ENCODE measurements at regions not wholly inside any gene's neighbourhood (a gene's known extent, or its start where the extent isn't known, plus 50 kb on each side); places are given as distances from the start of the nearest gene placed in this dataset.

DNA sequence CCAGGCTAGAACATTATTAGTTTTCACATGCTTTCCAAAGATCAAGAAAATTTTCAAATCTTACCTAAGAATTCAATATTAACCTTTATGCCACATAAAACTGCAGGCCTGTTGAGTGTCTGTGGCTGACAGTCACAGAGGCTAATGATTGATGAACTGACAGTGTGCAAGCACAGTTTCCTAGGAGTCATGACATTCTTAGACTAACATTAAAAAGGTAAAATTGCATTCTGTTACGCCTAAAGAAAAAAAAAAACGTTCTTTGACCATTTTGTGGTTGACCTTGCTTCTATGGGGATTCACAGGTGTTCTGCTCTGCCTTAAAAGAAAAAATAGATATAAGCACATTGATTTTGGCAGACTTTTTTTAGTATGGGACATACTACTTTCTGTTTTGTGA, 1776.2 kb downstream of the PCDH9 start:
- TF ChIP-seq NPAS2 (CRISPR knock-in tag; IDR thresholded peaks at IDR 0.05; ENCODE audit: borderline replicate concordance) (no peak), ZKSCAN1 (IDR thresholded peaks at IDR 0.05; ENCODE audit: low read length) (no peak), ZBTB7A (CRISPR knock-in tag; IDR thresholded peaks at IDR 0.05) (no peak), PITX1 (CRISPR knock-in tag; IDR thresholded peaks at IDR 0.05) (no peak)
